DND-41 (cell line): ENCODE measurements at regions not wholly inside any gene's neighbourhood (a gene's known extent, or its start where the extent isn't known, plus 50 kb on each side); places are given as distances from the start of the nearest gene placed in this dataset.

Source experiments
- ATAC-seq: fragments of 200-7000 bp; cut with Tn5 transposase; 3 replicates; pipeline ENCODE4 v1.9.1; 2021; ENCODE audit warnings: low read depth; ENCODE audit not compliant: insufficient read depth
- DNase-seq: peaks from one replicate; pipeline ENCODE4 v3.0.0-alpha.2; 2020
- H2AFZ ChIP-seq: 2 replicates; pipeline ENCODE4 v1.6.0; 2012; ENCODE audit warnings: low read depth, low read length
- H3K27ac ChIP-seq: 2 replicates; pipeline ENCODE4 v1.5.1; 2012; ENCODE audit warnings: low read length, inconsistent platforms
- H3K27me3 ChIP-seq: fragments of 200-600 bp; sonication (generic); 2 replicates; pipeline ENCODE4 v1.6.0; 2012; ENCODE audit warnings: low read length, mild to moderate bottlenecking, inconsistent platforms; ENCODE audit not compliant: insufficient read depth, poor library complexity
- H3K36me3 ChIP-seq: 2 replicates; pipeline ENCODE4 v1.5.1; 2012; ENCODE audit warnings: low read length, inconsistent platforms; ENCODE audit not compliant: insufficient read depth
- H3K4me1 ChIP-seq: 2 replicates; pipeline ENCODE4 v1.5.1; 2012; ENCODE audit warnings: mild to moderate bottlenecking, low read length; ENCODE audit not compliant: insufficient read depth
- H3K4me2 ChIP-seq: 2 replicates; pipeline ENCODE4 v1.6.0; 2012; ENCODE audit warnings: mild to moderate bottlenecking, moderate library complexity, low read length, inconsistent platforms; ENCODE audit not compliant: insufficient read depth
- H3K4me3 ChIP-seq, 2 experiments: fragments of 200-600 bp in 1 of 2; shearing (Covaris generic) in 1 of 2; 2 replicates each; pipeline ENCODE4 v1.5.1; 2012 to 2016; ENCODE audit warnings: inconsistent platforms in 2 of 2, low read length in 2 of 2, mild to moderate bottlenecking in 2 of 2, low read depth in 1 of 2, moderate library complexity in 1 of 2
- H3K79me2 ChIP-seq: 2 replicates; pipeline ENCODE4 v1.6.0; 2012; ENCODE audit warnings: low read length, inconsistent platforms; ENCODE audit not compliant: insufficient read depth
- H3K9ac ChIP-seq: 2 replicates; pipeline ENCODE4 v1.6.0; 2012; ENCODE audit warnings: low read depth, mild to moderate bottlenecking, inconsistent platforms, low read length, moderate library complexity
- H3K9me3 ChIP-seq: 2 replicates; pipeline ENCODE4 v1.5.1; 2012; ENCODE audit warnings: low read length, moderate library complexity, mild to moderate bottlenecking, inconsistent platforms; ENCODE audit not compliant: insufficient read depth, severe bottlenecking
- H4K20me1 ChIP-seq: 2 replicates; pipeline ENCODE4 v1.6.0; 2012; ENCODE audit warnings: low read length; ENCODE audit not compliant: insufficient read depth
- CTCF ChIP-seq: IDR thresholded peaks from 2 replicates; pipeline ENCODE4 v1.5.1; 2012; ENCODE audit warnings: borderline replicate concordance, low read length, moderate library complexity, mild to moderate bottlenecking; ENCODE audit not compliant: poor library complexity, severe bottlenecking; ENCODE audit errors: extremely low read depth
- EZH2 ChIP-seq: IDR thresholded peaks from 3 replicates; pipeline ENCODE4 v1.6.1; 2012; ENCODE audit warnings: borderline replicate concordance, low read depth, mild to moderate bottlenecking, moderate library complexity, low read length, inconsistent platforms; ENCODE audit not compliant: severe bottlenecking

GRCh38 chr2:7697052-7697451, 779.8 kb downstream of the RNF144A start:
- TF ChIP-seq CTCF: no peak
- no peak for TF ChIP-seq EZH2
- no peaks in the 10 kb centered on the region for H3K79me2 ChIP-seq
- DNase-seq (peak; percentile 10), ATAC-seq (no peak)
- H3K27me3 ChIP-seq: no peaks in the 10 kb centered on the region
- H3K27ac ChIP-seq: no peak overlapping the region
- no peaks in the 10 kb centered on the region for H3K9me3 ChIP-seq
- H2AFZ ChIP-seq: no peak overlapping the region
- no peaks in the 10 kb centered on the region for H3K36me3 ChIP-seq
- no peak overlapping the region for H3K9ac ChIP-seq
- H3K4me1 ChIP-seq: peaks cover 16% of the 10 kb centered on the region
- H4K20me1 ChIP-seq: no peaks in the 10 kb centered on the region
- H3K4me3 ChIP-seq: no peak overlapping the region
- no peak overlapping the region for H3K4me2 ChIP-seq

- DNase-seq (no peak), ATAC-seq (no peak)
- Histone ChIP-seq H3K4me1 (no peaks in the 10 kb centered on the region), H3K4me2 (no peak overlapping the region), H3K4me3 (no peak overlapping the region), H2AFZ (no peak overlapping the region; the same call in 1 of the 2 replicates), H4K20me1 (no peaks in the 10 kb centered on the region; the same call in 1 of the 2 replicates), H3K9me3 (no peaks in the 10 kb centered on the region), H3K9ac (no peak overlapping the region), H3K79me2 (no peaks in the 10 kb centered on the region), H3K27ac (no peak overlapping the region), H3K36me3 (no peaks in the 10 kb centered on the region), H3K27me3 (no peaks in the 10 kb centered on the region)
- no peak for TF ChIP-seq CTCF
- TF ChIP-seq EZH2: no peak
Measured at GRCh38 chr2:7701791-7702190, 784.6 kb downstream of the RNF144A start.

- H3K79me2 ChIP-seq: no peaks in the 10 kb centered on the region
- DNase-seq (no peak), ATAC-seq (no peak)
- H3K4me2 ChIP-seq: no peak overlapping the region
- H4K20me1 ChIP-seq: no peaks in the 10 kb centered on the region; the same call in 1 of the 2 replicates
- no peak overlapping the region for H3K27ac ChIP-seq
- no peak overlapping the region for H2AFZ ChIP-seq
- H3K9me3 ChIP-seq: no peaks in the 10 kb centered on the region
- H3K27me3 ChIP-seq: no peaks in the 10 kb centered on the region
- TF ChIP-seq EZH2 (no peak), CTCF (no peak)
- no peak overlapping the region for H3K4me3 ChIP-seq
- H3K4me1 ChIP-seq: no peaks in the 10 kb centered on the region
- H3K9ac ChIP-seq: no peak overlapping the region
- no peaks in the 10 kb centered on the region for H3K36me3 ChIP-seq
Measured at GRCh38 chr2:7703048-7703447, 785.8 kb downstream of the RNF144A start.

- no peak for ATAC-seq
- Histone ChIP-seq H2AFZ (no peak overlapping the region), H3K4me3 (no peak overlapping the region), H3K27me3 (no peaks in the 10 kb centered on the region), H4K20me1 (no peaks in the 10 kb centered on the region; the same call in 1 of the 2 replicates), H3K79me2 (no peaks in the 10 kb centered on the region), H3K9me3 (no peaks in the 10 kb centered on the region), H3K36me3 (no peaks in the 10 kb centered on the region), H3K4me2 (no peak overlapping the region), H3K9ac (no peak overlapping the region), H3K4me1 (no peaks in the 10 kb centered on the region), H3K27ac (no peak overlapping the region)
- DNase-seq: no peak
- TF ChIP-seq CTCF (no peak), EZH2 (no peak)
Measured at GRCh38 chr2:7703543-7704144, 786.4 kb downstream of the RNF144A start.
